ENCODE measurements at regions not wholly inside any gene's neighbourhood (a gene's known extent, or its start where the extent isn't known, plus 50 kb on each side); places are given as distances from the start of the nearest gene placed in this dataset.

DNA sequence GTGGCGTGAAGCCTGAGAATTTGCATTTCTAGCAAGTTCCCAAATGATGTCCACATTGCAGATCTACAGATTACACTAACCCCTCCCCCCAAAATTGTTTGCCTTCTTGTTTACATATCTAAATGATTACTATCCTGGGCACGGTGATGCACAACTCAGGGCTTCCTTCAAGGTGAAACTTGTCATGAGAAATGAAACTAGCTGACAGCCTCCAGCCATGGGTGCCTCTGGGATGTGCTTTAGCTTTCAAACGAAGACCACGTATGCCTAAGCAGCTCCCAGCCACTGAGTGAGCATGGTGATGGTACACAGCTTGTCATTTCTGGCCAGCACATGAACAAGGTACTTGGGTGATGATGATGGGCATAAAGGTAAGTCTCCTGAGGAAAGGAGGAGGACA, 464.8 kb upstream of the DDX18 start:
- TF ChIP-seq, protein P1, sequence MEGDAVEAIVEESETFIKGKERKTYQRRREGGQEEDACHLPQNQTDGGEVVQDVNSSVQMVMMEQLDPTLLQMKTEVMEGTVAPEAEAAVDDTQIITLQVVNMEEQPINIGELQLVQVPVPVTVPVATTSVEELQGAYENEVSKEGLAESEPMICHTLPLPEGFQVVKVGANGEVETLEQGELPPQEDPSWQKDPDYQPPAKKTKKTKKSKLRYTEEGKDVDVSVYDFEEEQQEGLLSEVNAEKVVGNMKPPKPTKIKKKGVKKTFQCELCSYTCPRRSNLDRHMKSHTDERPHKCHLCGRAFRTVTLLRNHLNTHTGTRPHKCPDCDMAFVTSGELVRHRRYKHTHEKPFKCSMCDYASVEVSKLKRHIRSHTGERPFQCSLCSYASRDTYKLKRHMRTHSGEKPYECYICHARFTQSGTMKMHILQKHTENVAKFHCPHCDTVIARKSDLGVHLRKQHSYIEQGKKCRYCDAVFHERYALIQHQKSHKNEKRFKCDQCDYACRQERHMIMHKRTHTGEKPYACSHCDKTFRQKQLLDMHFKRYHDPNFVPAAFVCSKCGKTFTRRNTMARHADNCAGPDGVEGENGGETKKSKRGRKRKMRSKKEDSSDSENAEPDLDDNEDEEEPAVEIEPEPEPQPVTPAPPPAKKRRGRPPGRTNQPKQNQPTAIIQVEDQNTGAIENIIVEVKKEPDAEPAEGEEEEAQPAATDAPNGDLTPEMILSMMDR (conservative IDR thresholded peaks at IDR 0.05; ENCODE audit: low read depth, low read length), result no peak
- no peak for TF ChIP-seq EZH2phosphoT487 (IDR thresholded peaks at IDR 0.05; ENCODE audit: borderline replicate concordance, low read length)

Measured in PC-3 (cell line).